SK-N-SH (cell line): ENCODE measurements at regions not wholly inside any gene's neighbourhood (a gene's known extent, or its start where the extent isn't known, plus 50 kb on each side); places are given as distances from the start of the nearest gene placed in this dataset.

Experiments used
- EZH2phosphoT487 ChIP-seq: fragments of 200-600 bp; sonication (generic); IDR thresholded peaks from 2 replicates; pipeline ENCODE4 v1.6.1; 2017; ENCODE audit warnings: low read depth, mixed run types, mild to moderate bottlenecking, antibody characterized with exemption, moderate library complexity, borderline replicate concordance
- GABPA ChIP-seq: IDR thresholded peaks from 2 replicates; pipeline ENCODE4 v1.4.0; 2012; ENCODE audit warnings: low read depth, mild to moderate bottlenecking
- RAD21 ChIP-seq: IDR thresholded peaks from 2 replicates; pipeline ENCODE4 v1.6.1; 2012; ENCODE audit warnings: mild to moderate bottlenecking, low read length
- TF ChIP-seq, protein P1 (sequence below): IDR thresholded peaks from 2 replicates; pipeline ENCODE4 v1.4.0; 2012; ENCODE audit warnings: low read depth, borderline replicate concordance
- TF ChIP-seq, protein P2 (sequence below): fragments of 200-600 bp; sonication (generic); IDR thresholded peaks from 2 replicates; pipeline ENCODE4 v1.6.1; 2017; ENCODE audit warnings: antibody characterized with exemption, mild to moderate bottlenecking, moderate library complexity

GRCh38 chr6:147131532-147132128 is 72.6 kb upstream of the STXBP5 start:
- no peak for TF ChIP-seq EZH2phosphoT487
- TF ChIP-seq, protein P1, sequence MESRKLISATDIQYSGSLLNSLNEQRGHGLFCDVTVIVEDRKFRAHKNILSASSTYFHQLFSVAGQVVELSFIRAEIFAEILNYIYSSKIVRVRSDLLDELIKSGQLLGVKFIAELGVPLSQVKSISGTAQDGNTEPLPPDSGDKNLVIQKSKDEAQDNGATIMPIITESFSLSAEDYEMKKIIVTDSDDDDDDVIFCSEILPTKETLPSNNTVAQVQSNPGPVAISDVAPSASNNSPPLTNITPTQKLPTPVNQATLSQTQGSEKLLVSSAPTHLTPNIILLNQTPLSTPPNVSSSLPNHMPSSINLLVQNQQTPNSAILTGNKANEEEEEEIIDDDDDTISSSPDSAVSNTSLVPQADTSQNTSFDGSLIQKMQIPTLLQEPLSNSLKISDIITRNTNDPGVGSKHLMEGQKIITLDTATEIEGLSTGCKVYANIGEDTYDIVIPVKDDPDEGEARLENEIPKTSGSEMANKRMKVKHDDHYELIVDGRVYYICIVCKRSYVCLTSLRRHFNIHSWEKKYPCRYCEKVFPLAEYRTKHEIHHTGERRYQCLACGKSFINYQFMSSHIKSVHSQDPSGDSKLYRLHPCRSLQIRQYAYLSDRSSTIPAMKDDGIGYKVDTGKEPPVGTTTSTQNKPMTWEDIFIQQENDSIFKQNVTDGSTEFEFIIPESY, result no peak
- TF ChIP-seq, protein P2, sequence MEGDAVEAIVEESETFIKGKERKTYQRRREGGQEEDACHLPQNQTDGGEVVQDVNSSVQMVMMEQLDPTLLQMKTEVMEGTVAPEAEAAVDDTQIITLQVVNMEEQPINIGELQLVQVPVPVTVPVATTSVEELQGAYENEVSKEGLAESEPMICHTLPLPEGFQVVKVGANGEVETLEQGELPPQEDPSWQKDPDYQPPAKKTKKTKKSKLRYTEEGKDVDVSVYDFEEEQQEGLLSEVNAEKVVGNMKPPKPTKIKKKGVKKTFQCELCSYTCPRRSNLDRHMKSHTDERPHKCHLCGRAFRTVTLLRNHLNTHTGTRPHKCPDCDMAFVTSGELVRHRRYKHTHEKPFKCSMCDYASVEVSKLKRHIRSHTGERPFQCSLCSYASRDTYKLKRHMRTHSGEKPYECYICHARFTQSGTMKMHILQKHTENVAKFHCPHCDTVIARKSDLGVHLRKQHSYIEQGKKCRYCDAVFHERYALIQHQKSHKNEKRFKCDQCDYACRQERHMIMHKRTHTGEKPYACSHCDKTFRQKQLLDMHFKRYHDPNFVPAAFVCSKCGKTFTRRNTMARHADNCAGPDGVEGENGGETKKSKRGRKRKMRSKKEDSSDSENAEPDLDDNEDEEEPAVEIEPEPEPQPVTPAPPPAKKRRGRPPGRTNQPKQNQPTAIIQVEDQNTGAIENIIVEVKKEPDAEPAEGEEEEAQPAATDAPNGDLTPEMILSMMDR, result no peak
- no peak for TF ChIP-seq GABPA
- no peak for TF ChIP-seq RAD21
